ENCODE measurements at regions not wholly inside any gene's neighbourhood (a gene's known extent, or its start where the extent isn't known, plus 50 kb on each side); places are given as distances from the start of the nearest gene placed in this dataset.

- TF ChIP-seq POLR2AphosphoS5 (IDR thresholded peaks at IDR 0.05; ENCODE audit: low read depth, low read length) (no peak), FOXP2 (optimal IDR thresholded peaks at IDR 0.05; ENCODE audit: borderline replicate concordance, extremely low read depth, extremely low read length, insufficient read depth) (no peak), TAF1 (IDR thresholded peaks at IDR 0.05; ENCODE audit: borderline replicate concordance, insufficient read depth, low read length) (no peak), SIN3A (IDR thresholded peaks at IDR 0.05; ENCODE audit: borderline replicate concordance, insufficient read depth, low read length) (no peak), REST (IDR thresholded peaks at IDR 0.05; ENCODE audit: insufficient read depth in 1 of 2, low read depth in 2 of 2, low read length in 2 of 2) (no peak)
These were observed 76.9 kb upstream of the DNAJC19 start for GRCh38 chr3:181066143-181067087.

Data from PFSK-1 (cell line).